GM21825 (cell line): ENCODE measurements at regions not wholly inside any gene's neighbourhood (a gene's known extent, or its start where the extent isn't known, plus 50 kb on each side); places are given as distances from the start of the nearest gene placed in this dataset.
A peak's percentile ranks its signal among the peaks of the same experiment; 100 is the strongest.

Source experiments
- ATAC-seq: cut with Tn5 transposase; IDR thresholded peaks from one replicate; pipeline ENCODE4 v1.9.1; 2021; ENCODE audit warnings: mild to moderate bottlenecking, moderate library complexity; ENCODE audit not compliant: unreplicated experiment

- no peak for ATAC-seq
Observed at GRCh38 chr5:124591583-124591982, 154.9 kb downstream of the ZNF608 start.

DNA sequence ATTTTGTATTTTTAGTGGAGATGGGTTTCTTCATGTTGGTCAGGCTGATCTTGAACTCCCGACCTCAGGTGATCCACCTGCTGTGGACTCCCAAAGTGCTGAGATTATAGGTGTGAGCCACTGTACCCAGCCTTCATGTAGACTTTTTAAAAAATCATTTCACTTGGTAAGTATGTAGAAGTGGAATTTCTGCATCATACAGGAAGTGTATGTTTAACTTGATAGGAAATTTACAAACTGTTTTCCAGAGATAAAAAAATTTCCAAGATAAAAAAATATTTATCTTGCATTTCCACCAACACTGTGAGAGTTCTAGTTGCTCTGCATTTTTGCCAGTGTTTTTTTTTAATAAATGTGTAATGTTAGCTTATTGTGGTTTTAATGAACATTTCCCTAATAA lies 155.8 kb downstream of the ZNF608 start:
- ATAC-seq, result no peak

DNA sequence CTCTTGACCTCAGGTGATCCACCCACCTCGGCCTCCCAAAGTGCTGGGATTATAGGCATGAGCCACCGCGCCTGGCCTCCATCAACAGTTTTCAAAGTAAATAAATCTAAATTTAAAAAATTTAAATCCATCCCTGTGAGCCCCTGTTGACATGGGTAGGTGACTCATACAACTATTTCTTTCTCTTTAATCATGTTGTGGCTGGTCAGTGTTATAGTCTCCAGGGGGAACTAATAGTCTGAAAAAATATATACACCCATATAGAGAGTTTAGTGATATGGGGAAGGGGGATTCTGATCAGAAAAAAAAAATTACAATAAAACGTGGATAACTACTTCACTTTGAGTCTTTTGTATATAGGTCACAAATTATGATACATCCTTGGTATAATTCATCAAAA lies 159.2 kb downstream of the ZNF608 start:
- ATAC-seq, result no peak

- no peak for ATAC-seq
Observed at GRCh38 chr5:124584991-124585715, 161.3 kb downstream of the ZNF608 start.

DNA sequence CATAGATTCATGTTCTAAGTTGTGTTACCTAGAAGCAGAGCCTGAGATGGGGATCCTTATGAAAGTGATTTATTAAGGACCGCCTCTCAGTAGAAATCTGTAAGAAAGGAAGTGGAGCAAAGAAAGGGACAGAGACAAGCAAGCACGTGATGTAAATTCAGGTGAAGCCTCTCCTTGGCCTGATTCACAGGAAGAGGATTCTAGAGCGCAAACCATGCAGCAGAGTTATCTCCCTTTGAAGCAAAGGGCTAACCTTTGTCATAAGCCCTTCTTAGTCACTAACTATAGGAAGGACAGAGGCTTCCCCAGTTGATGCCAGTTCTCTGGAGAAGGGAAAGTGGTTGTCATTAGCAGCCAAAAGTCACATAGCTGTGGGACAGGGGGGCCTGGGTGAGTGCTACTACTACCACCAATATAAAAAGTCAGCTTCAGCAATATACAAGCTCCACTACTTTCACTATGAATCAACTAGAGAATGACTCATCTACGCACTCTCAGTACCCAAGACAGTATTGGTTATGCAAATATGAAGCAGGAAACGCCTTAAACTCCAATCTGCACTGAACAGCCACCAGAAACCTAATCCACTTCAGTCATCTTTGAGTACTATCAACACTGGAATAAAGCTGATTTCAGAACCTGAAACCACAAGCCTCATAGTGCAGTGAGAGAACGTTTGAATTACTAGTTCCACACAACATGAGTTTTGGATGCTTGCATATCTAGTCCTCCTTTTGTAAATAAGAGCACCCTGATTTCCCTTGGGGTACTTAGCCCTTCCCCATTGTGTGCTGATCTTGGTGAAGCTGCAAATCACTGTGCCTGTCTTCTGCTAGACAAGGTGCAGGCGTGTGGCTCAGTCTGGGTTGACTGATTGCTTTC lies 162.7 kb downstream of the ZNF608 start:
- peak; percentile 99 for ATAC-seq

- no peak for ATAC-seq
Observed at GRCh38 chr5:124582561-124582840, 163.9 kb downstream of the ZNF608 start.

- no peak for ATAC-seq
Observed at GRCh38 chr5:124581738-124582560, 164.5 kb downstream of the ZNF608 start.

GRCh38 chr5:124580925-124581737 lies 165.3 kb downstream of the ZNF608 start:
- no peak for ATAC-seq

- no peak for ATAC-seq
Observed at GRCh38 chr5:124580512-124580911, 165.9 kb downstream of the ZNF608 start.

- peak; percentile 83 for ATAC-seq
Observed at GRCh38 chr5:124576848-124577409, 169.5 kb downstream of the ZNF608 start.

DNA sequence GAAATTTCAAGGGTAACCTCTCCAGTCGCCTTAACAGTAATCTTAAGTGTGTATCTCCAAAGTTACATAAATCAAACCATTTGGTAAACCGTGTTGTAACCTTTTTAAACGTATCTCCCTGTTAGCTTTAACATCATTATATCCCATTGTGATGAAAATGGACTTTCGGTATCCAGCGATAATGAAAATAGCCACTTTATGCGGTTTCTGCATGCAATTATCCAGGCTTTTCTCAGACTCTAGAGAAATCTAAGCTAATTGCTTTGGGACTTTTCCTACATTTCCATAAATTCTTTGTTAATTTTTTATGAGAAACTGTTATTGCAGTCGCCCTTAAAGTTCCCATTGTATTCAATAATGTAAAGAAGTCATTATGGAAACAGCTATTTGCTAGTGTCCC lies 170.7 kb downstream of the ZNF608 start:
- ATAC-seq, result no peak

DNA sequence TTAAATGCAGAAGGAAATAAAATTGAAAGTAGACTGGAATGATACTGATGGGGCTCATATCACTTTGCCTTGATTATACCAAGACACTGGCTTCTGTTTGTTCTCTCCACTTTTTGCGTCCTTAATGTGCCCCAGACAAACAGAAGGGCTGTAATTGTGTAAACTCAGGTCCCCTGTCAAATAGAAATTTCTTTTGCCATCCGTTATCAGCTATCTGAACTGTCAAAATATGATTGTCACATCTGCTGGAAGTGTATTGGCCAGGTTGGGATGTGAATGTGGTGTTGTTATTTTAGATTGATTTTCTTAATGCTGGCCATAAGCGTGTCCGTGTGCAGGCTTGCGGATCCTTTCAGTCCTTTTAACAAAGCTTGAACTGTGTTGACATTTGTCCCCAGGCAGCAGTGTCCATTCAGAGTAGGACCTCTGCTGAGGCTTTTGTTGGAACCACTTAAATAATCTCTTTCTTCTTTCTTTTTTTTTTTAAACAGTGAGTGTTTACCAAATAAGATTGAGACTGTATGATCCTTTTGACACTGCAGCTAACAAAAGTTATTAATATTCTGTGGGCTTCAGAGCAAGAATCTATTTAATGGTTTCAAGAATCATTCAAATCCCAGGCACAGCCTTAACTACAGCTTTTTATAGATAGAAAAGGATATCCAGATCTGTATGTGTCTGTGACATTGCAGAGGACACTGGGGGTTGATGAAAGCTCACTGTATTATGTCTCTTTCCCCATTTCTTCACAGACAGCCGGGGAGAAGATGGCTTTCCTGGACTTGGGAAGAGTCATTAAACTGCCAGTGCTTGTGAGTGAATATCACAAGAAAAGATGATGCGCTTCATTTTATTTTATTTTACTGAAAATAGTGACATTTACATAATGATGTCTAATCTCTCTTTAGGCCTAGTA lies 171.7 kb downstream of the ZNF608 start:
- no peak for ATAC-seq

DNA sequence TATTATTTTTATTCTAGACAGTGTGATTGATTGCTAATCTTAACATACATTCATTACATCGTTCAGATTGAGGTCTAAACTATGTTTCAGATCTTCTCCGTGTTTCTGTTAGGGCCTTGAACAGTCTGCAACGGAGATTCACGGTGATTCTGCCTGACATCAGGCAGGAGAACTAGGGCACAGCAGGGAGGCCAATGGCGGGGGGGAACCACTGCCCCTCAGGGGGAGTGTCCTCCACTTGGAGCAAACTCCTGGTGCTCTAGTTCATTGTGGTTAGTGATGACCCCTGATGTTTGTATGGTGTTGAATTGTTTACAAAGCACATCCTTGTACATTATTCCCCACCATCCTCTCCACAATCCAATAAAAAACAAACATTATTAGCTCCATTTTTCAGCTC lies 173.5 kb downstream of the ZNF608 start:
- no peak for ATAC-seq

- no peak for ATAC-seq
Observed at GRCh38 chr5:124570285-124571035, 176.0 kb downstream of the ZNF608 start.

GRCh38 chr5:124566875-124567450 lies 179.5 kb downstream of the ZNF608 start:
- ATAC-seq, result no peak

GRCh38 chr5:124561451-124561850 lies 185.0 kb downstream of the ZNF608 start:
- ATAC-seq, result no peak

DNA sequence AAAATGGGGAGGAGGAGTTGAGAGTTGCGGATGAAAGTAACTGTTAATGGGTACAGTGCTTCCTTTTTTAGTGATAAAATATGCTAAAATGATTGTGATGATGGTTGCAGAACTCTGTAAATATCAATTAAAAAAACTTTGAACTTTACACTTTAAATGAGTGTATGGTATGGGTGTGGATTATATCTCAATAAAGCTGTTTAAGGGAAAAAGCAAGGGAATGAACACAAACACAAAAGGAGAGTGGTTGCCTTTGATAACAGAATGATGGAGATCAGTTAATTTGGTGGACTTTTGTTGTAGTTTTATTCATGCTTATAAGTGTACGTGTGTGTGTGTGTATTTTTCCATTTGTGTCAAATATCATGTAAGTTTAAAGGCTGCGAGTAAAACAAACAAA lies 186.1 kb downstream of the ZNF608 start:
- no peak for ATAC-seq

DNA sequence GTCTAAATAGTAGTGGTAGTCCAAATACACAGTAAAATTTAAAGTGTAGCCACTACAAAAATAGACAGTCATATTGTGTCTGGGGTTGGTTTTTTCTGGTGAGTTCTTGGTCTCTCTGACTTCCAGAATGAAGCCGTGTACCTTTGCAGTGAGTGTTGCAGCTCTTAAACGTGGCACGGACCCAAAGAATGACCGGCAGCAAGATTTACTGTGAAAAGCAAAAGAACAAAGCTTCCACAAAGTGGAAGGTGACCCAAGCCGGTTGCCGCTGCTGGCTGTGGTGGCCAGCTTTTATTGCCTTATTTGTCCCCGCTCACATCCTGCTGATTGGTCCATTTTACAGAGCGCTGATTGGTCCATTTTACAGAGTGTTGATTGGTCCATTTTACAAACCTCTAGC lies 188.7 kb downstream of the ZNF608 start:
- ATAC-seq, result no peak
